Hypothalamus (tissue), 51 donors: ENCODE measurements at regions not wholly inside any gene's neighbourhood (a gene's known extent, or its start where the extent isn't known, plus 50 kb on each side); places are given as distances from the start of the nearest gene placed in this dataset.
"Not testable (repeated sequence)": the region's sequence is repeated elsewhere in the genome, so short reads cannot be mapped to it uniquely, and the experiment has no call there.

Experiments
- DNase-seq, 51 donors: peaks; one replicate each; lab custom pipeline; 2025; lab: John Stamatoyannopoulos, UW

DNA sequence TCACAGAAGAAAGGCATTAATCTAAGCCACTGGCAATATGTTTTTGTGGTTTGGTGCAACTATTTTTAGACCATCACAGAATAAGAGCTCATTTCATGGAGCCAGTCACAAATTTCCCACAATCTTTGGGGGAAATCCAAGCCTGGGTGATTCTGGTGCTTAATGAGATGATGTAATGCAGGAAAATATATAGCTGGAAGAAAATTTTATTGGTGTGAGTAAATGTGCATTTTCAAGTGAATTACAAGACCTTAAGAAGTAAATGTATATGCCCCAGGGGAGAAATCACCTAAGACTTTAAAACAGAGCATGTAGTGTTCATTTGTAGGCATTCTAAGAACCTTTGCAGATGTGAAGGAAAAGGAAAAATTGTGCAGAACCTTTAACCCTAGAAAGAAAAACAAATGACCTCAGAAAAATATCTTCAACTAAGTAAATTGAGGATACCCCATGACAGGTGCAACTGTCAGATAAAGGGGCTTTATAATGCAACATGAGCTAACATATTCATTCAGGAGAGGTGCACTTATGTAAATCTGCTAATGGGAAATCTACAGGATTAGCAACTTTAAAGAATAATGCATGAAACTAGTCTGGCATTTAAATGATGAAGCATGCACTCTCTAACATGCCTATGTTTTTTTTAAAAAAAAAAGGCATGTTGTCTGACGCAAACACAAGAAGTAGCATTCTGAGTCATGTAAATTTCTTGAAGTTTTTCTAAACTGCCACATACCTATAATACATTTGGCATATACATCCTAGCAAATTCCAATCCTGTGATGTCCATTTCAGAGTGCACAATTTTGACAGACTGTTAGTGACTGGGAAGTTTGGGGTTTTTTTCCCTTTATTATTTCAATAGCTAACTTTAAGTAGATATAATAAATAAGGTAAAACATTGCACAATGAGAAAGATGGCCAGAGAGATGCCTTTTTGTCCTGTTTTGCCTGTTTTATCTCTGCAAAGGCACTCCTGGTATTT, 105.1 kb downstream of the MEX3B start:
- DNase-seq, result no peak

DNA sequence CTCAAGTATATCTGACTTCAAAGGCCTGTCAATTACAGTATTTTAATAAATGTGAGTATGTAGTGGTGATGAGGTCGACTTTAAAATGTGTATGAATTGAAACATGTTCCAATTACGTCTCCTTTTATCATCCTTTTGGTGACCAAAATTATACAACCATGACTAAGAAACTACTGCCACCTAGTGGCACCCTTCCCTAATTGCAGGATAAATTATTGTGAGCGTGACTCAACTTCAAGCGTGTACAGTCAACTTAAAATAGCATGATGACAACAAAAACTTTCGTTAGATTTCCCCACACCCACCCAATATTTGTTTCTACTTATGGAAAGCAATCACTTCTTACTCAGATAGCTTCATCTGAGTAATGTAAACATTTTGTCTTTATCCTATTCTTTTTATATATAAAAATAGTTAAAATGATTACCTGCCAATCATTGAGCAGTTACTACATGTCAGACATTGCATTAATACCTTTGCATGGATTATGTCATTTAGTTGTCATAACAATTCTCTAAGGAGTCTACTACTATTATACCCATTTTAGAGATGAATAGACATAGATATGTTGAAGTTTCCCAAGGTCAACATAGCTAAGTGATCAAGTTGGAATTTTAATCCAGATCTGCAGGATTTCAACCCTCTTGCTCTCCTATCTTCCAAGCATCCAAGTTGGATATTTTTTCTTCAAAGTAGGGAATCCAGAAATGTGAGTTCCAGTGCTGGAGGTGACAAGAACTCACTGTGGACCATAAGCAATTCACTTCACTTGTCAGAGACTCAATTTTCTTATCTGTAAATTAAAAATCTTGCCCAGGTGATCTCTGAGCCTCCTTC, 106.0 kb downstream of the MEX3B start:
- DNase-seq, result no peak

DNA sequence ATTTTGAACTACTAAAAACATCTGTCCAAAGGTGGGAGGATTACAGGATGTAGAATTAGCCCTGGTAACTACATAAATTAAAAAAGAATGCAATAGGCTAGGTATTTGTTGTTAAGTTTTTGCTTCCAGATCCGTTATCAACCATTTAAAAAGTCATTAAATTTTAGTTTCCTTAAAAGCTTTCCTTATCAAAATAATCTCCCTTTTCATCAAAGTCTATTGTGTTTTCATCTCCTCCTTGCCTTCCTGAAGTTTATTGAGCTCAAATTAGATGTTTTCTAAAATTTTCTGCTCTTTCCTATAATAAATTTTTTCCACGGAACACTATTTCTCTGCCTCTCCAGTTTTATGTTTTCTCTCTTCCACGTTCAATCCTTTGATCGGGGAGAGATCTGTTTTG, 108.6 kb downstream of the MEX3B start:
- DNase-seq, result no peak

DNA sequence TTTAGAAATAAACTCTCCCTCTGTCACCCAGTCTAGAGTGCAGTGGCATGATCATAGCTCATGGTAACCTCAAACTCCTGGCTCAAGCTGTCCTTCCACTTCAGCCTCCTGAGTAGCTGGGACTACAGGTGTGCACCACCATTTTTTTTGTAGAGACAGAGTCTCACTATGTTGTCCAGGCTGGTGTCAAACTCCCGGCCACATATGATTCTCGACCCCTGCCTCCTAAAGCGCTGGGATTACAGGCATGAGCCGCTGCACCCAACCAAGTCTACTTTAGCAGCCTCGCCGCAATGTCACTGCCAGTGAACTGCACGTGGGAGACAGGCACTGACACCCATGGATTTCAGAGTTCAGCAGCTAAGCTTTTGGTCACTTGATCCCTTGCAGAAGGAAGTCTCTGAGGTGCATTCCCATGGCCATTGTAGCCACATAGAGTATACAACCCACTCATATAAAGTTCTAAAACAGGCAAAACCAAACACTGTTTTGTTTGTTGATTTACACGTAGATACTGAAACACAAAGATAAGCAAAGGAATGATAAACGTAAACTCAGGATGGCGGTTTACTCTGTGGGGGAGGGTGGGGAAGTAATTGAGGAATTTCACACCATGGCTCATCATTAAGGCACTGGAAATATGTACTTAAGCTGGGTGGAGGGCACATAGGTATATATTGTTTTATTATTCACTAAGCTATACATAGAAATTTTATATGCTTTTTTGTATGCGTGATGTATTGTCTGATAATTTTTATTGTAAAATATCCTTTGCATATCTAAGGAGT, 115.0 kb downstream of the MEX3B start:
- no peak for DNase-seq

DNA sequence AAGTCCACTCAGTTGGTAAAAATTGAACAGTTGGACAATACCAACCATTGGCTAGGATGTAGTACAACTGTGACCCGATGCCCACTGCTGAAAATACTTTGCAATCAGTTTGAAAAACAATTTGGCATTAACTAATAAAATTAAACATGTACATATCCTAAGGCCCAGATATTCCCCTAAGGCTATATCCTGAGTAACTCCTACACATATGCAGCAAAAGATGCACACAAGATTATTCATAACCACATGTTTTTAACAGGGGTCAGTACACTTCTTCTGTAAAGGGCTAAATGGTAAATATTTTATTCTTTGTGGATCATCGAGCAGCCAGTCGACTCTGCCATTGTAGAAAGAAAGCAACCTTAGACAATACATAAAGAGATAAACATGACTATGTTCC, 116.3 kb downstream of the MEX3B start:
- DNase-seq, result no peak

DNA sequence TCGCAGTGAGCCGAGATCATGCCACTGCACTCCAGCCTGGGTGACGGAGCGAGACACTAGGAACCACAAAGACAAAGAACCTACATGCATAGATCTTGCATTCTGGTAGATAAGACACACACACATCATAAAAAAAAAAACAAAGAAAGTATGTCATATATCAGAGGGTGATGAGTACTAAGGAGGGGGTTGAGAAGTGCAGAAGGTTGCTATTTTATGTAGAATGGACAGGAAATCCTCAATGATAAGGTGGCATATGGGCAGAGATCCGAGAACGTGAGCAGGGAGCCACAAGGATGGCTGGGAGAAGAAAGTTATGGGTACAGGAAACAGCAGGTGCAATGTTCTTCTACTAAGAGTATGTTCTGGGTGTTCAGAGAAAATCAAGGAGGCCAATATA, 118.8 kb downstream of the MEX3B start:
- DNase-seq, result no peak

DNA sequence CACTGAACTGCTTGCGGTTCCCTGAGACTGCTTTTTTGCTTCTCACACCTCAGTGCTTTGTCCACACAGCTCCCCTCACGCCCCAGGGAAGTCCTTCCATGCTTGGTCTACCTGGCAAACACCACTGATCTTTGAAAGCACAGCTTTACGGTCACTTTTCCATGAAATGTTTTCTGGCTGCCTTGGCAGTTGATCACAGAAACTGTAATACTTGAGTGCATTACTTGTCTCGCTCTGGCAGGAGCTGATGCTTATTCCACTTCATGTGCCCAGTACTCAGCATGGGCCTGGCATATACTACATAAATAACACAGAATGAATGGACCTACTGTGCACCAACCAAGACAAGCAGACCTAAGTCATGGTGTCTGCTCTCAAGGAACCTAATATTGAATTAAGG, 121.1 kb downstream of the MEX3B start:
- no peak for DNase-seq

DNA sequence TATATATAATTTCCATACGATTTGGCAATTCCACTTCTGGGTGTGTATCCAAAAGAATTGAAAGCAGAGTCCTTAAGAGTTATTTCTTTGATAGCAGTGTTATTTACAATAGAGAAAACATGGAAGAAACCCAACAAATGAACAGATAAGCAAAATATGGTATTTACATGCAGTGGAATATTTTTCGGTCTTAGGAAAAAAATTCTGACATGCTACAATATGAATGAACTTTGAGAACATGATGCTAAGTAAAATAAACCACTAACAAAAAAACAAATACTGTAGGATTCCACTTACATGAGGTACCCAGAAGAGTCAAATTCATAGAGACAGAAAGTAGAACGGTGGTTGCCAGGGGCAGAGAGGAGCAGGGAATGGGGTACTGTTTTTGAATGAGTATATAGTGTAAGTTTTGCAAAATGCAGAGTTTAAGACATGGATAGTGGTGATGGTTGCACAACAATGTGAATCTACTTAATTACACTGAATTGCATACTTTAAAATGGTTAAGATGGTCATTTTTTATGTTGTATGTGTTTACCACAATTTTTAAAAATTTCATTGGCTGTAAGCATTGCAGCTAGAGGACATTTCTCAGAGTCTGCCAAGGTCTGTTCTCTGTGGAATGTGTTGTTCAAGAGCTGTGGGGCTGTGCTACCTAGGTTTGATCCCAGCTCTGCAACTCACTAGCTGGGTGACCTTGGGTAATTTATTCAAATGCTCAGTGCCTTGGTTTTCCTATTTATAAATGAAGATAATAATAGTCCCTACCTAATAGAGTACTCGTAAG, 122.1 kb downstream of the MEX3B start:
- no peak for DNase-seq

DNA sequence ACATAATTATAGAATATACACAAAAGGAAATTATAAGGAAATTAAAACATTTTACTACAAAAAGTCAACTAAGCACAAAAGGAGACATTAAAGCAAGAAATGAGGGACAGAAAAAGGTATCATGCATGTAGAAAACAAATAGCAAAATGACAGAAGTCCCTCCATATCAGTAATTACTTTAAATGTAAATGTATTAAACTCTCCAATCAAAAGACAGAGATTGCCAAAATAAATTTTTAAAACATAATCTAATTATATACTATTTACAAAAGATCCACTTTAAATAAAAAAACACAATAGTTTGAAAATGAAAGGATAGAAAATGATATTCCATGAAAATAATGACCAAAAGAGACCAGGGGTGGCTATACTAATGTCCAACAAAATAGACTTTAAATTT, 123.7 kb downstream of the MEX3B start:
- DNase-seq, result no peak

DNA sequence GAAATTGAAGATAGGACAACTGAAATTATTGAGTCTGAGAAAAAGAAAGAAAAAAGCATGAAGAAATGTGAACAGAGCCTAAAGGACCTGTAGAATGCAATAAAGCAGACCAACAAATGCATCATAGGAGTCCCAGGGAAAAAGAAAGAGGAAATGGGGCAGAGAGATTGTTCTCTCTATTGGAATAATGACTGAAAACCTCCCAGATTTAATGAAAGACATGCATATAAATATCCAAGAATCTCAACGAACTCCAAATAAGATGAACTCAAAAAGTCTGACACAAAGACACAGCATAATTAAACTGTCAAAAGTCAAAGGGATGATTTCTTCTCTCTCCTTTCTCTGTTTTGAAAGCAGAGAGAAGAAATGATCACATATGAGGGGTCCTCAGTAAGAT, 124.7 kb downstream of the MEX3B start:
- DNase-seq, result no peak

DNA sequence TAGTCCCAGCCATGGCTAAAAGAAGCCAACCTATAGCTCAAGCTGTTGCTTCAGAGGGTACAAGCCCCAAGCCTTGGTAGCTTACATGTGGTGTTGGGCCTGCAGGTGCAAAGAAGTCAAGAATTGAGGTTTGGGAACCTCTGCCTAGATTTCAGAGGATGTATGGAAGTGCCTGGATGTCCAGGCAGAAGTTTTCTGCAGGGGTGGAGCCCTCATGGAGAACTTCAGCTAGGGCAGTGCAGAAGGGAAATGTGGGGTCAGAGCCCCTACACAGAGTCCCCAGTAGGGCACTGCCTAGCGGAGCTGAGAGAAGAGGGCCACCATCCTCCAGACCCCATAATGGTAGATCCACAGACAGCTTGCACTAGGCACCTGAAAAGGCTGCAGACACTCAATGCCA, 127.1 kb downstream of the MEX3B start:
- DNase-seq, result not testable (repeated sequence)

DNA sequence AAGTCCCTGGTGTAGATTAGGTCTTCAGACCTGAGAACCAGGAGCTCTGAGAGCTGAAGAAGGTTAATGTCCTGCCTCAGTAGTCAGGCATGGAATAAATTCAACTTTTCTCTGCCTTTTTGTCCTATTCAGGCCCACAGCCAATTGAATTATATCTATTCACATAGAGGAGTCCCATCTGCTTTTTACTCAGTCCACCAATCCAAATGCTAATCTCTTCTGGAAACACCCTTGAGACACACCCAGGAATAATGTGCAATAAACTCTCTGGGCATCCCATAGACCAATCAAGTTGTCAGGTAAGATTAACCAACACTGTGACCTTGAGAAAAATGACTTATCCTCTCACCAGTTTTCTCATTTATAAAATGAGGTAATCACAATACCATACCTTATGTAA, 129.4 kb downstream of the MEX3B start:
- DNase-seq, result no peak

DNA sequence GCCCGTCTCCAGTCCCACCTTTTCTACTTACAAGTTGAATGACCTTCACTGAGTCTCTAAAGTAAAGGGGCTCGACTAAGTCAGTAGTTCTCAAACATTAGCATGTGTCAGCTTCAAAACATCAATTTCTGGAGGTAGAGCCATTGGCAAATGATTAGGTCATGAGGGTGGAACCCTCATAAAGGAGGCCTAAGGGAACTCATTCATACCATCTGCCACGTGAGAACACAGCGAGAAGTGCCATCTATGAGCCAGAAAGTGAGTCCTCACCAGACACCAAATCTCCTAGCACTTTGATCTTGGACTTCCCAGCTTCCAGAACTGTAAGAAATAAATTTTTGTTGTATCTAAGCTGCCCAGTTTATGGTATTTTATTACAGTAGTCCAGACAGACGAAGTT, 129.8 kb downstream of the MEX3B start:
- DNase-seq, result no peak

DNA sequence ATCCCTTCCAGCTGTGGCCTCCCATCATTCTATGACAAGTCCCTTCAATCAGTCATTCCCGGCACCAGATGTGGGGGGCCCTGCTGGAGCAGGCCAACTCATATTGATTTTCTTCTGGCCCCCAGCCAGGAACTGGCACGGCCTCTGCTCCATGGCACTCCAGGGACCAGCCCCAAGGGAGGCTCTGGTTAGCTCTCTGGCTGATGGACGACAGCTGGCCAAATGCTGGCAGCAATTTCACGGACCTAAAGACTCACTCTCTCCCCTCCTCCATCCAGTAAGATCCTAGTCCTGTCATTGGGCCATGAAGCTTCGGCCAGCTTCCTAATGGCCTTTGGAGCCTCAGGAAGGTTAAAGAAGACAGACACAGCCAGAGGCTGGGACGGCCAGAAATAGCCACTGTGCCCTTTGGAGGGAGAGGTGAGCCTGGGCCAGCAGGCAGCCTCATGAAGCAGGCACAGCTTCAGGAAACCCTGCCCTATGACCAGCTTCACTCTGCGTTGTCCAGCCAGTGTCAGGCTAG, 131.0 kb downstream of the MEX3B start:
- no peak for DNase-seq

DNA sequence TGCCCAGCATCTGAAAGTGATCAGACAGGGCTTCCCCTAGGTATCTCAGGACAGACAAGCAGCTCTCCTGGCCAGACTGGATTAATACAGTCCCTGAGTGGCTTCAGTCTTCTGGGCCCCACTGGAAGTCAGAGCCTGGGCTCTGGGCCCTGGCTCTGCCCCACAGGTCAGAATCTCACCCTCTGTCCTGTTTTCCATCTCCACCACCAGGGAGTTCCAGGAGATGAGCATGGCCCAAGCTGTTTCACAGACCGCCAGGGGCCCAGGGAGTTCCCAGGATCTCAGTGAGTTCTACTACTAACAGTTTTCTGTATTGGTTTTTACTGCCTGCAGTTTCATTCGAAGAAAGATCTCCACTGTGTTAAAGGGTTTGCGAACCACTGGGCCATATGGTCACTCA, 131.5 kb downstream of the MEX3B start:
- DNase-seq, result no peak

DNA sequence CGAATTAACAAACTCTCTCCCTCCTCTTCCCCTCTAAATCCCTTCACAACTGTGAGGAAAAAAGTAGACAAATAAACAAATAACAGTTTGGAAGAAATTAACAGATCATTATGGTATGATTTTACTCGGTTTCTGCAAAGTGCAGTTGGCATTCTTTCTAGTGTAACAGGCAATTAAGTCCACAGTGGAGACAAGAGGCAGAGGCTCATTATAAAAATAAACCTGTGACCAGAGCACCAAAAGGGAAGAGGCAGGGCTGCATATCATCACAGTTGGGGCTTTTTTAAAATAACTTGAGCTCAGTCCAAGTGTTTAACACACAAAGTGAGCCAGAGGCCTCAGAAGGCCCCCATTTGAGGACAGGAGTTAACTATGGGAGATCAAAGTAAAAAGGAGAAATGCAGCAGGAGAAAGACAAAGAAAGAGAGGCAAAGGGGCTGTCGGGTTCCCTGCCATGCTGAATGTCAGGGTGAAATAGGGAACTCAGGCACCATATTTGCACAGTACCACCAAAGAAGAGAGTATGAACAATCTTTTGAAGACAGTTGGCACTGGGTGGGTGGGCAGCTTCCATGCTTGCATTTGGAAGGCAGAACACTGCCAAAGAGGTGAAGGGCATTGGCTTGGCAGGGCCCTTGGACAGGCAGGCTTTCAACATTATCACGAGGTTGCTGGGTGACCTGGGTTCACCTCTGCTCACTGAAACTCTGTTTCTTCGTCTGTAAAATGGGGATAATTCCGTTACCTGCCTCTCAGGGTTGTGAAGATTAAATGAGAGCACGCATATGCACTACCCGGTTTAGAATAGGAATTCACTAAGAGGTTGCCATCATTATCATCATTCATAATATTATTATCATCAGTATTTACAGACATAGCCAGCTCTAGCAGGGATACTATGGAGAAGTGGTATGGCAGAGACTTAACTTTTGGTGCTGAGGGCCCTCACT, 134.5 kb downstream of the MEX3B start:
- DNase-seq, result no peak

DNA sequence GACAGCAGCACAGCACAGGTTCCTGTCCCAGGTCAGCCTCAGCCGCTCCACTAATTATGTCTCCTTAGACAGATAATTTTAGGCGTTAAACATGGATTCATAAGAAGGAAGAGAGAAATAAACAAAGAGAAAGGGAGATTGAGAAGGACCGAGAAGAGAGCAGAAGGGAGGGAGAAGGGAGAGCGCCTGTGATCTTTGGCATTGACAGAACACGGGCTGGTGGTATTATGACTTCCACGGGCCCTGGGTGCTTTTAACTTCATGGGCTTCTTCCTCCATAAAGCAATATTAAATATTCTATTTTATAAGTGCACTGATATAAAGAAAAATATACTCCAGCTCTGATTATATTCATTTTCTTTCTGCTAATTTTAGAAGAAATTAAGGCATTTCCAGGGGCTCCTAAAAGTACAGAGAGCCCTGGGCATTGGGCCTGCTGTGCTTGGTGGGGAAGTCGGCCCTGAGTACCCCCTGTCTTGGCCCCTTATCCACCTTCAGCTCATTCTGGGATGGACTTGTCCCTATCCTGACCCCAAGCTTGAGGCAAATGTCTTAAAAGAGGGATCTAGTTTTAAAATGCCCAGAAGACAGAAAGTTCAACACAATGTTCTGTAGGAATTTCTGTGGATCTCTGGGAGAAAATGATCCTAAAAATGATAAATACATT, 135.3 kb downstream of the MEX3B start:
- DNase-seq, result no peak

DNA sequence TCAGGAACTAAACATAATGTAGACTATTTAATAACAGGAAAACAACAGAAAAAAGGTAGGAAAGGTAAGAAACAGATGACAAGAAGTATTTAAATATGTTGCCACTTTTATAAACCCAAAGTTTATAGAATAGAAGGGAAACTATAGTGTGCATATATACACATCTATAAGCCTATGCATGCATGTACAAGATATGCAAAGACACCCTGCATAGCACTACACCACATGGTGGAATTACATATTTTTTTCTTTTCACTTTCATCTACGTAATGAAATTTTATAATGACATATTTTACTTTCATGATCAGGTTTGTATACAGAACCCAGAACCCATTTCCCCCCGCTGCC, 136.8 kb downstream of the MEX3B start:
- DNase-seq, result no peak
